PC-9 (cell line): ENCODE measurements at regions not wholly inside any gene's neighbourhood (a gene's known extent, or its start where the extent isn't known, plus 50 kb on each side); places are given as distances from the start of the nearest gene placed in this dataset.

Experiments used
- BruUV-seq: library from RNA; stranded (reverse); fragments of 400-500 nt; replicated peaks from 2 replicates; lab custom pipeline; 2021; lab: Mats Ljungman, UMichigan
- CTCF ChIA-PET: fragments of 300-600 bp; sonication (Branson Sonifier 250); formaldehyde crosslinking; loops from one replicate; lab custom pipeline; 2022; ENCODE audit warnings: antibody characterized with exemption; lab: Charles Lee
- POLR2A ChIA-PET: fragments of 300-600 bp; sonication (Branson Sonifier 250); formaldehyde crosslinking; loops from one replicate; lab custom pipeline; 2022; ENCODE audit warnings: antibody characterized with exemption; ENCODE audit not compliant: unreplicated experiment; lab: Charles Lee
- DNase-seq, 2 experiments: peaks; one replicate each; pipeline versions ENCODE4 v3.0.0 to v3.0.0-alpha.2; 2015 to 2022; ENCODE audit warnings: mixed read lengths in 1 of 2
- H2AFZ ChIP-seq: fragments of 200-600 bp; sonication (generic); 2 replicates; pipeline ENCODE4 v1.8.1; 2017; ENCODE audit warnings: antibody characterized with exemption
- H3F3A ChIP-seq: fragments of 200-600 bp; sonication (generic); 2 replicates; pipeline ENCODE4 v1.8.1; 2017; ENCODE audit warnings: antibody characterized with exemption, mild to moderate bottlenecking, low read depth; ENCODE audit not compliant: insufficient read depth
- H3K27ac ChIP-seq: fragments of 200-600 bp; sonication (generic); 2 replicates; pipeline ENCODE4 v1.6.1; 2016; ENCODE audit warnings: mixed run types
- H3K27me3 ChIP-seq: fragments of 200-600 bp; sonication (generic); 2 replicates; pipeline ENCODE4 v1.6.1; 2016; ENCODE audit warnings: low read depth, mixed run types; ENCODE audit not compliant: insufficient read depth
- H3K36me3 ChIP-seq: fragments of 200-600 bp; sonication (generic); 2 replicates; pipeline ENCODE4 v1.6.1; 2016; ENCODE audit warnings: low read depth, mixed run types
- H3K4me1 ChIP-seq: fragments of 200-600 bp; sonication (generic); replicated peaks from 2 replicates; pipeline ENCODE4 v1.6.1; 2016; ENCODE audit warnings: mixed run types; ENCODE audit not compliant: insufficient read depth
- H3K4me2 ChIP-seq: fragments of 200-600 bp; sonication (generic); 2 replicates; pipeline ENCODE4 v1.6.1; 2017; ENCODE audit warnings: mixed run types
- H3K4me3 ChIP-seq: fragments of 200-600 bp; sonication (generic); 2 replicates; pipeline ENCODE4 v1.6.1; 2016; ENCODE audit warnings: mixed run types
- H3K79me2 ChIP-seq: fragments of 200-600 bp; sonication (generic); 2 replicates; pipeline ENCODE4 v1.6.1; 2017; ENCODE audit warnings: low read depth, mixed run types
- H3K9me2 ChIP-seq: fragments of 200-600 bp; sonication (generic); 2 replicates; pipeline ENCODE4 v1.8.1; 2017; ENCODE audit warnings: mild to moderate bottlenecking; ENCODE audit not compliant: insufficient read depth
- H3K9me3 ChIP-seq: fragments of 200-600 bp; sonication (generic); 2 replicates; pipeline ENCODE4 v1.8.1; 2016; ENCODE audit warnings: low read depth; ENCODE audit not compliant: insufficient read depth
- H4K20me1 ChIP-seq: fragments of 200-600 bp; sonication (generic); 2 replicates; pipeline ENCODE4 v1.8.1; 2017; ENCODE audit not compliant: insufficient read depth
- CTCF ChIP-seq: fragments of 200-600 bp; sonication (generic); conservative IDR thresholded peaks from 2 replicates; pipeline ENCODE4 v1.6.1; 2017; ENCODE audit warnings: mixed run types, antibody characterized with exemption, mild to moderate bottlenecking, moderate library complexity
- EZH2 ChIP-seq: fragments of 200-600 bp; sonication (generic); IDR thresholded peaks from 2 replicates; pipeline ENCODE4 v1.8.0; 2017; ENCODE audit warnings: antibody characterized with exemption, low read depth
- intact Hi-C: fragments of 100-400 bp; cut with micrococcal nuclease; formaldehyde crosslinking; loops from one replicate; pipeline ENCODE4 v1.10.0; 2022; ENCODE audit not compliant: unreplicated experiment

- no peak overlapping the region for H3K27ac ChIP-seq
- no peaks in the 10 kb centered on the region for H3F3A ChIP-seq
- TF ChIP-seq EZH2 (no peak), CTCF (no peak)
- no TSS peak for BruUV-seq
- no peak overlapping the region for H3K4me2 ChIP-seq
- intact Hi-C loops, result no loop called here
- ChIA-PET POLR2A (no interaction called here), CTCF (no interaction called here)
- no peaks in the 10 kb centered on the region for H3K9me2 ChIP-seq
- no peak for DNase-seq
- no peaks in the 10 kb centered on the region for H4K20me1 ChIP-seq
- H3K36me3 ChIP-seq, result no peaks in the 10 kb centered on the region
- H3K4me3 ChIP-seq, result no peak overlapping the region
- no peaks in the 10 kb centered on the region for H3K79me2 ChIP-seq
- no peak overlapping the region for H2AFZ ChIP-seq
- no peaks in the 10 kb centered on the region for H3K27me3 ChIP-seq
- H3K9me3 ChIP-seq, result no peaks in the 10 kb centered on the region
- H3K4me1 ChIP-seq, result no peaks in the 10 kb centered on the region
Observed at GRCh38 chr5:147168578-147169327, 66.1 kb upstream of the STK32A start.

- Histone ChIP-seq H3F3A (no peaks in the 10 kb centered on the region), H3K27me3 (no peaks in the 10 kb centered on the region), H4K20me1 (no peaks in the 10 kb centered on the region), H3K4me1 (no peaks in the 10 kb centered on the region), H3K4me2 (no peak overlapping the region), H3K79me2 (no peaks in the 10 kb centered on the region), H3K36me3 (no peaks in the 10 kb centered on the region), H3K4me3 (no peak overlapping the region), H3K9me3 (no peaks in the 10 kb centered on the region), H2AFZ (no peak overlapping the region), H3K9me2 (no peaks in the 10 kb centered on the region), H3K27ac (no peak overlapping the region)
- BruUV-seq, result no TSS peak
- intact Hi-C loops, result no loop called here
- ChIA-PET POLR2A (no interaction called here), CTCF (no interaction called here)
- no peak for DNase-seq
- TF ChIP-seq EZH2 (no peak), CTCF (no peak)
Observed at GRCh38 chr5:147169399-147169798, 65.4 kb upstream of the STK32A start.

- POLR2A ChIA-PET, result no interaction called here
- Histone ChIP-seq H3K27me3 (no peaks in the 10 kb centered on the region), H3K9me2 (no peaks in the 10 kb centered on the region), H2AFZ (no peak overlapping the region), H3K4me2 (no peak overlapping the region), H3K4me1 (no peaks in the 10 kb centered on the region), H3K36me3 (no peaks in the 10 kb centered on the region), H3K9me3 (no peaks in the 10 kb centered on the region), H4K20me1 (no peaks in the 10 kb centered on the region), H3K79me2 (no peaks in the 10 kb centered on the region), H3F3A (no peaks in the 10 kb centered on the region), H3K4me3 (no peak overlapping the region), H3K27ac (no peak overlapping the region)
- TF ChIP-seq CTCF, result no peak
- TF ChIP-seq EZH2, result no peak
- DNase-seq, result no peak
- no TSS peak for BruUV-seq
- intact Hi-C loops, result no loop called here
- CTCF ChIA-PET, result no interaction called here
Observed at GRCh38 chr5:147169901-147170300, 64.9 kb upstream of the STK32A start.
